DOHH2 (cell line): ENCODE measurements at regions not wholly inside any gene's neighbourhood (a gene's known extent, or its start where the extent isn't known, plus 50 kb on each side); places are given as distances from the start of the nearest gene placed in this dataset.
A peak's percentile ranks its signal among the peaks of the same experiment; 100 is the strongest.

ENCODE experiments used
- H3F3A ChIP-seq: fragments of 200-600 bp; sonication (generic), shearing (Covaris generic); 2 replicates; pipeline ENCODE4 v1.6.0; 2016; ENCODE audit warnings: antibody characterized with exemption, mild to moderate bottlenecking; ENCODE audit not compliant: control insufficient read depth, insufficient read depth
- H3K27ac ChIP-seq: fragments of 200-600 bp; sonication (generic); 2 replicates; pipeline ENCODE4 v1.5.1; 2014; ENCODE audit warnings: low read depth, mild to moderate bottlenecking, low read length, moderate library complexity
- H3K27me3 ChIP-seq: fragments of 200-600 bp; sonication (generic); 2 replicates; pipeline ENCODE4 v1.6.1; 2014; ENCODE audit warnings: mild to moderate bottlenecking, low read length, mixed read lengths; ENCODE audit not compliant: control insufficient read depth
- H3K36me3 ChIP-seq: fragments of 200-600 bp; sonication (generic); 2 replicates; pipeline ENCODE4 v1.6.1; 2014; ENCODE audit warnings: mild to moderate bottlenecking, low read length, moderate library complexity, mixed read lengths; ENCODE audit not compliant: control insufficient read depth
- H3K4me1 ChIP-seq: fragments of 200-600 bp; sonication (generic); 2 replicates; pipeline ENCODE4 v1.6.1; 2014; ENCODE audit warnings: mild to moderate bottlenecking, low read length, mixed read lengths; ENCODE audit not compliant: control insufficient read depth
- H3K4me2 ChIP-seq: fragments of 200-600 bp; sonication (generic); 2 replicates; pipeline ENCODE4 v1.6.0; 2014; ENCODE audit warnings: mild to moderate bottlenecking, low read length, moderate library complexity
- H3K4me3 ChIP-seq: fragments of 200-600 bp; sonication (generic); 2 replicates; pipeline ENCODE4 v1.5.1; 2014; ENCODE audit warnings: mild to moderate bottlenecking, low read length, mixed read lengths
- H3K79me2 ChIP-seq: fragments of 200-600 bp; sonication (generic); 2 replicates; pipeline ENCODE4 v1.6.1; 2014; ENCODE audit warnings: mild to moderate bottlenecking, low read length, mixed read lengths; ENCODE audit not compliant: control insufficient read depth
- H3K9me2 ChIP-seq: fragments of 200-600 bp; sonication (generic); replicated peaks from 2 replicates; pipeline ENCODE4 v1.6.1; 2014; ENCODE audit warnings: mild to moderate bottlenecking, low read length, mixed read lengths; ENCODE audit not compliant: control insufficient read depth
- H3K9me3 ChIP-seq: fragments of 200-600 bp; sonication (generic); 2 replicates; pipeline ENCODE4 v1.6.1; 2014; ENCODE audit warnings: antibody characterized with exemption, low read length, mixed read lengths; ENCODE audit not compliant: control insufficient read depth, insufficient read depth
- H4K20me1 ChIP-seq: fragments of 200-600 bp; sonication (generic); 2 replicates; pipeline ENCODE4 v1.6.0; 2014; ENCODE audit warnings: low read depth, mild to moderate bottlenecking, antibody characterized with exemption, low read length, moderate library complexity; ENCODE audit not compliant: control insufficient read depth, insufficient read depth
- EZH2phosphoT487 ChIP-seq: fragments of 200-600 bp; sonication (generic); IDR thresholded peaks from 2 replicates; pipeline ENCODE4 v1.6.1; 2017; ENCODE audit warnings: borderline replicate concordance, mild to moderate bottlenecking, antibody characterized with exemption, low read length, moderate library complexity, mixed read lengths
- TF ChIP-seq, protein P1 (sequence below): fragments of 200-600 bp; sonication (generic); IDR thresholded peaks from one replicate; pipeline ENCODE4 v1.5.1; 2014; ENCODE audit warnings: antibody characterized with exemption, mild to moderate bottlenecking, low read depth, low read length; ENCODE audit not compliant: poor library complexity, severe bottlenecking

DNA sequence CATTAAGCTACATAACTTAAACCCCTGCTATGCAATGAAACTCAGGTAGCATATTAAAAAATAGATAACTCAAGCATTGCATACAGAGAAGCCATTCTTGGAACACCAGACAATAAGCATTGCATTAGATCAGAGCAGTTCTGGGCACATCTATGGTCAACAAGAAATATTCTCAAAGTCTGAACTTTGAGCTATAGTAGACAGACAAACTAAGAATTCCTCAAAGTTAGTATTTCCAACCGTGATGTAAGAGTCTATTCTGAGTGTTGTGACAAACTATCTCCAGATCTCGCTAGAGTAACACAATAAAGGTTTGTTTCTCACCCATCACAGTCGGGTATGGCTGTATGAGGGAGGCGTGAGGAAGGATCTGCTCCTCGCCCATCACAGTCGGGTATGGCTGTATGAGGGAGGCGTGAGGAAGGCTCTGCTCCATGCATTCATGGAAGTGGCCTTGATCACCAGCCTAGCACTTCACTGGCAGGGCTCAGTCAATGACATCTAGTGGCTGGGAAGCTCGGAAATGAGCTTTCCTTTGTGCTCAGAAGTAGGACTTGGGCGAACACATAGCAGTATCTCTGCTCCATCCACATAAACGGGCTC lies 61.6 kb upstream of the ANKRD1 start:
- H3K36me3 ChIP-seq: no peaks in the 10 kb centered on the region
- no peaks in the 10 kb centered on the region for H3K9me3 ChIP-seq
- H3K4me3 ChIP-seq: peak overlapping the region; percentile 5; the same call in 1 of the 2 replicates
- H3F3A ChIP-seq: peaks cover 17% of the 10 kb centered on the region
- H3K79me2 ChIP-seq: no peaks in the 10 kb centered on the region
- H3K4me2 ChIP-seq: peak overlapping the region; percentile 74
- no peaks in the 10 kb centered on the region for H4K20me1 ChIP-seq
- no peak for TF ChIP-seq EZH2phosphoT487
- TF ChIP-seq, protein P1, sequence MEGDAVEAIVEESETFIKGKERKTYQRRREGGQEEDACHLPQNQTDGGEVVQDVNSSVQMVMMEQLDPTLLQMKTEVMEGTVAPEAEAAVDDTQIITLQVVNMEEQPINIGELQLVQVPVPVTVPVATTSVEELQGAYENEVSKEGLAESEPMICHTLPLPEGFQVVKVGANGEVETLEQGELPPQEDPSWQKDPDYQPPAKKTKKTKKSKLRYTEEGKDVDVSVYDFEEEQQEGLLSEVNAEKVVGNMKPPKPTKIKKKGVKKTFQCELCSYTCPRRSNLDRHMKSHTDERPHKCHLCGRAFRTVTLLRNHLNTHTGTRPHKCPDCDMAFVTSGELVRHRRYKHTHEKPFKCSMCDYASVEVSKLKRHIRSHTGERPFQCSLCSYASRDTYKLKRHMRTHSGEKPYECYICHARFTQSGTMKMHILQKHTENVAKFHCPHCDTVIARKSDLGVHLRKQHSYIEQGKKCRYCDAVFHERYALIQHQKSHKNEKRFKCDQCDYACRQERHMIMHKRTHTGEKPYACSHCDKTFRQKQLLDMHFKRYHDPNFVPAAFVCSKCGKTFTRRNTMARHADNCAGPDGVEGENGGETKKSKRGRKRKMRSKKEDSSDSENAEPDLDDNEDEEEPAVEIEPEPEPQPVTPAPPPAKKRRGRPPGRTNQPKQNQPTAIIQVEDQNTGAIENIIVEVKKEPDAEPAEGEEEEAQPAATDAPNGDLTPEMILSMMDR: no peak
- H3K9me2 ChIP-seq: no peaks in the 10 kb centered on the region
- peak overlapping the region; percentile 91 for H3K27ac ChIP-seq
- peaks cover 95% of the 10 kb centered on the region for H3K4me1 ChIP-seq
- no peaks in the 10 kb centered on the region for H3K27me3 ChIP-seq

DNA sequence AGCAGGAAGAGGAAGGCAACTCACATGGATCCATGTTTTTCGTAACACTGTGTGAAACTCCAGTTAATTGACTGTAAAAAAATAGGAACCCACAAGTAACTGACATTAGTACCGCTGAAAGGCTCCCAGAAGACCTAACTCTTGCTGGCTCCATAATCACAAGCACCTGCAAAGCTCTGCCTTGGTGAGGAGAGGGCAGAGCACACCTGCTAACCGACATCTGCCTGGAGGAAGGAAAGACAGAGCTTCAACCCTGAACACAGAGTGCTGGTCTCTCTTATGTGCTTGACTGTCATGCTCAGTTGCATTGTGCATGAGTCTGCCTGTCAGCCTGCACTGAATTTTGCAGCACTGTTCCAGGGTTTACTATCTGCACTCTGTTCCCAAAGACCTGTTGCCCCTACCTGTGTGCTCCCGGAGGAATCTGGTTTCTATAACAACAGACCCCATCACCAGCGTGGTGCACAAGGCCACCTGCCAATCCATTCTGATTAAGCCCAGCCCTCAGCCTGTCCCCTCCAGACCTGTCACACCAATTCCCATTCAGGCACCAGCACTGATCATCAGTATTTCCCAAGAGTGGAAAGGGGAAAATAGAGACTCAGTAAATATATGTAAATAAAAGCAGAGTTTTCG lies 63.1 kb upstream of the ANKRD1 start:
- Histone ChIP-seq H3F3A (peaks cover 17% of the 10 kb centered on the region), H3K27me3 (no peaks in the 10 kb centered on the region), H3K4me3 (peak overlapping the region; percentile 57), H3K36me3 (no peaks in the 10 kb centered on the region), H3K4me1 (peaks cover 95% of the 10 kb centered on the region), H4K20me1 (no peaks in the 10 kb centered on the region), H3K9me2 (no peaks in the 10 kb centered on the region), H3K79me2 (no peaks in the 10 kb centered on the region), H3K27ac (peak overlapping the region; percentile 91), H3K4me2 (peak overlapping the region; percentile 74), H3K9me3 (no peaks in the 10 kb centered on the region)
- TF ChIP-seq, protein P1: no peak
- TF ChIP-seq EZH2phosphoT487: no peak

DNA sequence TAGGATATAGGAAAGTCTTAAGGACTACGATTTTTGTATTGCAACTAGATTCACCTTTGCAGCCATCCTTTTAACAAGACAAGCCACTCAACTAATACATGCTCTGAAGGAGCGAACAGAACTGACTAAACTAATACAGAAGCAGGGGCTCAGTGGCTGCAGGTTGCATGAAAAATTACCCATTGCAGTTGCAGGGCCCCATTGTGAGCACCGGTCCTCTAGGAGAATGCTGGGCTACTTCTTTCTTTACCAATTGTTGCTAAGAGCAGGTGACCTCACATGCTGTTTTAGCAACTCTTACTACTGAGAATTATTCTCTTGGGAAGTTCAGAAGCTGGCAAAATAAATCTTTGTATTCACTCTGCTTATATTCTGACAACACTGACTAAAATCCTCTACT lies 64.0 kb upstream of the ANKRD1 start:
- no peak for TF ChIP-seq EZH2phosphoT487
- TF ChIP-seq, protein P1: no peak
- Histone ChIP-seq H3K9me3 (no peaks in the 10 kb centered on the region), H3K36me3 (no peaks in the 10 kb centered on the region), H3K4me3 (peak overlapping the region; percentile 57), H3K79me2 (no peaks in the 10 kb centered on the region), H3K27ac (peak overlapping the region; percentile 91), H4K20me1 (no peaks in the 10 kb centered on the region), H3K27me3 (no peaks in the 10 kb centered on the region), H3F3A (peaks cover 17% of the 10 kb centered on the region), H3K4me2 (peak overlapping the region; percentile 74), H3K9me2 (no peaks in the 10 kb centered on the region), H3K4me1 (peaks cover 95% of the 10 kb centered on the region)
